ENCODE measurements at regions not wholly inside any gene's neighbourhood (a gene's known extent, or its start where the extent isn't known, plus 50 kb on each side); places are given as distances from the start of the nearest gene placed in this dataset.

DNA sequence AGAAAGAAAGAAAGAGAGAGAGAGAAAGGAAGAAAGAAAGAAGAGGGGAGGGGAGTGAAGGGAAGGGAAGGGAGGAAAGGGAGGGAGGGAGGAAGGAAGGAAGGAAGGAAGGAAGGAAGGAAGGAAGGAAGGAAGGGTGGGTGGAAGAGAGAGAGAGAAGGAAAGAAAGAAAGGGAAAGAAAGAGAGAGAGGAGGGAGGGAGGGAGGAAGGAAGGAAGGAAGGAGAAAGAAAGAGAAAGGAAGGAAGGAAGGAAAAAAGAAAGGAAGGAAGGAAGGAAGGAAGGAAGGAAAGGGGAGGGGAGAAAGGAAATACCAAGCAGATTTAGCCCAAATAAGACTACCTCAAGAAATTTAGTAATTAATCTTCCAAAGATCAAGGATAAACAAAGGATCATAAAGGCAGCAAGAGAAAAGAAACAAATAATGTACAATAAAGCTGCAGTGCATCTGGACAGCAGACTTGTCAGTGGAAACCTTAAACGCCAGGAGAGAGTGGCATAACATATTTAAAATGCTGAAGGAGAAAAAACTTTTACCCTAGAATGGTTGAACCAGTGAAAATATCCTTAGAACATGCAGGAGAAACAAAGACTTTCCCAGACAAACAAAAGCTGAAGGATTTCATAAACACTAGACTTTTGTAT is 427.6 kb downstream of the TBL1XR1 start:
- no peak for TF ChIP-seq EZH2 (IDR thresholded peaks at IDR 0.05)
- peak; percentile 67; the same call in 1 of the 2 replicates for TF ChIP-seq POLR2AphosphoS5 (IDR thresholded peaks at IDR 0.05; ENCODE audit: borderline replicate concordance, low read depth, low read length)
- no peak for TF ChIP-seq FOXP2 (optimal IDR thresholded peaks at IDR 0.05; ENCODE audit: control extremely low read depth, extremely low read length, insufficient read depth)
